ENCODE measurements at regions not wholly inside any gene's neighbourhood (a gene's known extent, or its start where the extent isn't known, plus 50 kb on each side); places are given as distances from the start of the nearest gene placed in this dataset.

GRCh38 chr12:86590296-86590695, 334.1 kb upstream of the MGAT4C start:
- FAIRE-seq, result no peak
- Histone ChIP-seq H3K4me2 (ENCODE audit: control insufficient read depth, extremely low read depth, insufficient read depth, low read depth, low read length) (no peak overlapping the region), H3K9me1 (ENCODE audit: control insufficient read depth, extremely low read depth, insufficient read depth, low read length) (no peaks in the 10 kb centered on the region), H3K9me3 (ENCODE audit: control insufficient read depth, low read depth, low read length) (no peaks in the 10 kb centered on the region), H3K4me1 (ENCODE audit: control insufficient read depth, extremely low read depth, insufficient read depth, low read length) (no peaks in the 10 kb centered on the region), H3K79me2 (ENCODE audit: control insufficient read depth, insufficient read depth, low read length) (no peaks in the 10 kb centered on the region), H3K4me3 (ENCODE audit: control insufficient read depth in 2 of 3, extremely low read depth in 1 of 3, insufficient read depth in 2 of 3, low read depth in 1 of 3, low read length in 3 of 3) (no peak overlapping the region), H2AFZ (ENCODE audit: control insufficient read depth, low read length) (no peak overlapping the region), H3K27ac (ENCODE audit: control insufficient read depth, insufficient read depth, low read length) (no peak overlapping the region), H4K20me1 (ENCODE audit: control insufficient read depth, extremely low read depth, insufficient read depth, low read length) (no peaks in the 10 kb centered on the region), H3K36me3 (ENCODE audit: control insufficient read depth in 2 of 2, extremely low read depth in 1 of 2, insufficient read depth in 2 of 2, low read length in 2 of 2) (no peaks in the 10 kb centered on the region), H3K9ac (ENCODE audit: control insufficient read depth, extremely low read depth, insufficient read depth, low read length) (no peak overlapping the region), H3K27me3 (ENCODE audit: control insufficient read depth, extremely low read depth, insufficient read depth, low read length) (no peaks in the 10 kb centered on the region)
- TF ChIP-seq EZH2 (IDR thresholded peaks at IDR 0.05; ENCODE audit: low read length) (no peak), CTCF (optimal IDR thresholded peaks at IDR 0.05 in 1 of 3, IDR thresholded peaks at IDR 0.05 in 1 of 3, conservative IDR thresholded peaks at IDR 0.05 in 1 of 3; ENCODE audit: extremely low read depth in 1 of 3, insufficient read depth in 2 of 3, low read length in 3 of 3) (no peak)
- no peak for DNase-seq (ENCODE audit: low read depth, low spot score)
- dilution Hi-C loops (cut with MboI; ENCODE audit: extremely low pct_ligation_motif_present, low sequenced_read_pairs), result no loop called here

GRCh38 chr12:86574143-86574542, 318.0 kb upstream of the MGAT4C start:
- Histone ChIP-seq H3K79me2 (ENCODE audit: control insufficient read depth, insufficient read depth, low read length) (no peaks in the 10 kb centered on the region), H2AFZ (ENCODE audit: control insufficient read depth, low read length) (no peak overlapping the region), H3K4me1 (ENCODE audit: control insufficient read depth, extremely low read depth, insufficient read depth, low read length) (no peaks in the 10 kb centered on the region), H4K20me1 (ENCODE audit: control insufficient read depth, extremely low read depth, insufficient read depth, low read length) (no peaks in the 10 kb centered on the region), H3K4me3 (ENCODE audit: control insufficient read depth in 2 of 3, extremely low read depth in 1 of 3, insufficient read depth in 2 of 3, low read depth in 1 of 3, low read length in 3 of 3) (no peak overlapping the region), H3K36me3 (ENCODE audit: control insufficient read depth in 2 of 2, extremely low read depth in 1 of 2, insufficient read depth in 2 of 2, low read length in 2 of 2) (no peaks in the 10 kb centered on the region), H3K9ac (ENCODE audit: control insufficient read depth, extremely low read depth, insufficient read depth, low read length) (no peak overlapping the region), H3K27me3 (ENCODE audit: control insufficient read depth, extremely low read depth, insufficient read depth, low read length) (no peaks in the 10 kb centered on the region), H3K9me3 (ENCODE audit: control insufficient read depth, low read depth, low read length) (no peaks in the 10 kb centered on the region), H3K9me1 (ENCODE audit: control insufficient read depth, extremely low read depth, insufficient read depth, low read length) (no peaks in the 10 kb centered on the region), H3K4me2 (ENCODE audit: control insufficient read depth, extremely low read depth, insufficient read depth, low read depth, low read length) (no peak overlapping the region), H3K27ac (ENCODE audit: control insufficient read depth, insufficient read depth, low read length) (no peak overlapping the region)
- FAIRE-seq (no peak), DNase-seq (ENCODE audit: low read depth, low spot score) (no peak)
- TF ChIP-seq CTCF (optimal IDR thresholded peaks at IDR 0.05 in 1 of 3, IDR thresholded peaks at IDR 0.05 in 1 of 3, conservative IDR thresholded peaks at IDR 0.05 in 1 of 3; ENCODE audit: extremely low read depth in 1 of 3, insufficient read depth in 2 of 3, low read length in 3 of 3) (no peak), EZH2 (IDR thresholded peaks at IDR 0.05; ENCODE audit: low read length) (no peak)
- dilution Hi-C loops (cut with MboI; ENCODE audit: extremely low pct_ligation_motif_present, low sequenced_read_pairs), result no loop called here

Measured in keratinocyte (primary cell).